H1 (cell line): ENCODE measurements at regions not wholly inside any gene's neighbourhood (a gene's known extent, or its start where the extent isn't known, plus 50 kb on each side); places are given as distances from the start of the nearest gene placed in this dataset.

Experiments used
- CTCF ChIA-PET: fragments of 300-600 bp; sonication (Branson Sonifier 250); formaldehyde crosslinking; loops from one replicate; lab custom pipeline; 2021; ENCODE audit not compliant: partially characterized antibody; lab: Charles Lee
- POLR2A ChIA-PET: fragments of 300-600 bp; sonication (Branson Sonifier 250); formaldehyde crosslinking; loops from one replicate; lab custom pipeline; 2021; ENCODE audit warnings: inconsistent platforms; ENCODE audit not compliant: partially characterized antibody; lab: Charles Lee
- DNase-seq, 2 experiments: peaks; one replicate each; pipeline versions ENCODE4 v3.0.0 to v3.0.0-alpha.2; 2010 to 2022; ENCODE audit warnings: low spot score in 2 of 2, low read depth in 1 of 2, mixed read lengths in 1 of 2
- FAIRE-seq: peaks from 2 replicates; lab custom pipeline; 2011; peaks lifted over from hg19 to GRCh38; lab: Jason Lieb, UNC
- H2AFZ ChIP-seq: 2 replicates; pipeline ENCODE4 v1.8.1; 2012; ENCODE audit warnings: low read length, inconsistent platforms
- H2AK5ac ChIP-seq: 2 replicates; pipeline ENCODE4 v1.6.1; 2013; ENCODE audit warnings: low read depth, low read length
- H2BK120ac ChIP-seq: replicated peaks from 2 replicates; pipeline ENCODE3; 2013; ENCODE audit warnings: low read depth, low read length, inconsistent platforms
- H2BK12ac ChIP-seq: 2 replicates; pipeline ENCODE4 v1.6.1; 2013; ENCODE audit warnings: low read depth, low read length
- H2BK15ac ChIP-seq: 2 replicates; pipeline ENCODE4 v1.6.1; 2013; ENCODE audit warnings: low read length
- H2BK20ac ChIP-seq: 2 replicates; pipeline ENCODE4 v1.6.1; 2013; ENCODE audit warnings: low read length
- H2BK5ac ChIP-seq: 2 replicates; pipeline ENCODE4 v1.6.1; 2013; ENCODE audit warnings: low read depth, low read length
- H3K14ac ChIP-seq: 2 replicates; pipeline ENCODE4 v1.6.1; 2013; ENCODE audit warnings: inconsistent platforms; ENCODE audit not compliant: insufficient read length
- H3K18ac ChIP-seq: 2 replicates; pipeline ENCODE4 v1.6.1; 2013; ENCODE audit warnings: low read length; ENCODE audit errors: extremely low read depth
- H3K23ac ChIP-seq: 2 replicates; pipeline ENCODE4 v1.6.1; 2013; ENCODE audit warnings: inconsistent platforms; ENCODE audit not compliant: insufficient read length
- H3K23me2 ChIP-seq: 2 replicates; pipeline ENCODE4 v1.6.1; 2013; ENCODE audit warnings: low read depth, low read length
- H3K27ac ChIP-seq: 2 replicates; pipeline ENCODE4 v1.6.1; 2011; ENCODE audit warnings: low read depth, low read length, inconsistent platforms
- H3K27me3 ChIP-seq, 4 experiments: replicated peaks in 1 of 4; 1 replicate in 1 of 4; 2 replicates in 3 of 4; pipeline versions ENCODE4 v1.6.1 to v1.8.1; 2011 to 2013; ENCODE audit warnings: low read length in 3 of 4, mild to moderate bottlenecking in 3 of 4, inconsistent platforms in 2 of 4, mixed read lengths in 2 of 4, moderate library complexity in 1 of 4; ENCODE audit not compliant: control insufficient read depth in 3 of 4, insufficient read depth in 3 of 4; ENCODE audit errors: extremely low read depth in 1 of 4
- H3K36me3 ChIP-seq, 4 experiments: 2 replicates each; pipeline versions ENCODE4 v1.6.1 to v1.8.1; 2011 to 2013; ENCODE audit warnings: mild to moderate bottlenecking in 4 of 4, low read length in 3 of 4, moderate library complexity in 2 of 4, control low read depth in 1 of 4, inconsistent platforms in 1 of 4; ENCODE audit not compliant: insufficient read depth in 4 of 4, control insufficient read depth in 2 of 4
- H3K4ac ChIP-seq: replicated peaks from 2 replicates; pipeline ENCODE3; 2013; ENCODE audit warnings: low read length, low read depth, mixed read lengths, inconsistent platforms; ENCODE audit not compliant: insufficient read length
- H3K4me1 ChIP-seq, 4 experiments: replicated peaks in 1 of 4; 1 replicate in 1 of 4; 2 replicates in 3 of 4; pipeline versions ENCODE4 v1.6.1 to v1.8.1; 2011 to 2013; ENCODE audit warnings: low read length in 3 of 4, inconsistent platforms in 2 of 4, mixed read lengths in 1 of 4; ENCODE audit not compliant: insufficient read depth in 4 of 4, control insufficient read depth in 3 of 4
- H3K4me2 ChIP-seq, 2 experiments: 2 replicates each; pipeline versions ENCODE4 v1.6.1 to v1.8.1; 2011 to 2013; ENCODE audit warnings: low read depth in 2 of 2, low read length in 2 of 2, control low read depth in 1 of 2, inconsistent platforms in 1 of 2, mild to moderate bottlenecking in 1 of 2; ENCODE audit not compliant: insufficient read depth in 1 of 2
- H3K4me3 ChIP-seq, 4 experiments: fragments of 200-600, 300-600 bp in 1 of 4; sonication (generic), shearing (Covaris generic), sonication (Bioruptor Twin) in 1 of 4; 2 replicates each; pipeline versions ENCODE4 v1.5.1 to v1.8.1; 2011 to 2016; ENCODE audit warnings: low read length in 4 of 4, low read depth in 3 of 4, control low read depth in 2 of 4, inconsistent platforms in 2 of 4, mild to moderate bottlenecking in 2 of 4, mixed read lengths in 1 of 4, moderate library complexity in 1 of 4; ENCODE audit not compliant: insufficient read depth in 2 of 4; ENCODE audit errors: extremely low read depth in 1 of 4
- H3K56ac ChIP-seq: replicated peaks from 2 replicates; pipeline ENCODE3; 2013; ENCODE audit warnings: low read depth, mild to moderate bottlenecking, mixed read lengths, low read length, inconsistent platforms; ENCODE audit not compliant: insufficient read length
- H3K79me1 ChIP-seq: 2 replicates; pipeline ENCODE4 v1.6.1; 2013; ENCODE audit warnings: low read depth, low read length, control low read depth
- H3K79me2 ChIP-seq, 2 experiments: 2 replicates each; pipeline versions ENCODE4 v1.6.1 to v1.8.1; 2012 to 2013; ENCODE audit warnings: low read length in 2 of 2, mild to moderate bottlenecking in 2 of 2, inconsistent platforms in 1 of 2; ENCODE audit not compliant: insufficient read depth in 2 of 2, control insufficient read depth in 1 of 2
- H3K9ac ChIP-seq, 4 experiments: replicated peaks in 1 of 4; 1 replicate in 1 of 4; 2 replicates in 3 of 4; pipeline versions ENCODE4 v1.6.1 to v1.8.1; 2011 to 2013; ENCODE audit warnings: low read depth in 3 of 4, low read length in 3 of 4, control low read depth in 2 of 4, mild to moderate bottlenecking in 2 of 4, moderate library complexity in 2 of 4, inconsistent platforms in 1 of 4; ENCODE audit errors: extremely low read depth in 1 of 4
- H3K9me3 ChIP-seq, 2 experiments: 2 replicates each; pipeline versions ENCODE4 v1.6.1 to v1.8.1; 2012 to 2013; ENCODE audit warnings: mild to moderate bottlenecking in 2 of 2, moderate library complexity in 2 of 2, control low read depth in 1 of 2, inconsistent platforms in 1 of 2, low read depth in 1 of 2, low read length in 1 of 2, mixed read lengths in 1 of 2; ENCODE audit not compliant: insufficient read depth in 2 of 2
- H4K20me1 ChIP-seq, 2 experiments: replicated peaks in 1 of 2; 2 replicates each; pipeline versions ENCODE3 to v1.8.1; 2011 to 2013; ENCODE audit warnings: inconsistent platforms in 2 of 2, low read length in 2 of 2, mild to moderate bottlenecking in 1 of 2; ENCODE audit not compliant: insufficient read depth in 2 of 2, control insufficient read depth in 1 of 2
- H4K5ac ChIP-seq: 2 replicates; pipeline ENCODE4 v1.6.1; 2013; ENCODE audit warnings: low read length, low read depth, mixed read lengths, inconsistent platforms; ENCODE audit not compliant: insufficient read length
- H4K8ac ChIP-seq: 2 replicates; pipeline ENCODE4 v1.8.0; 2013; ENCODE audit warnings: mild to moderate bottlenecking, moderate library complexity, low read length, inconsistent platforms; ENCODE audit not compliant: insufficient read depth; ENCODE audit errors: extremely low read depth
- H4K91ac ChIP-seq: replicated peaks from 2 replicates; pipeline ENCODE3; 2013; ENCODE audit warnings: low read length, mixed read lengths, inconsistent platforms; ENCODE audit not compliant: insufficient read length
- NANOG ChIP-seq: IDR thresholded peaks from 2 replicates; pipeline ENCODE4 v1.6.1; 2011; ENCODE audit warnings: low read length, low read depth, mild to moderate bottlenecking, inconsistent platforms; ENCODE audit not compliant: insufficient read depth, poor library complexity, severe bottlenecking

- Histone ChIP-seq H4K5ac (no peak overlapping the region), H3K79me1 (no peaks in the 10 kb centered on the region), H2BK15ac (no peak overlapping the region), H3K14ac (no peak overlapping the region), H3K9ac (no peak overlapping the region), H2BK5ac (no peak overlapping the region), H3K18ac (no peak overlapping the region), H3K56ac (no peak overlapping the region), H4K8ac (no peak overlapping the region), H3K4me1 (peaks cover 0 to 5% (median 1%) of the 10 kb centered on the region in 4 experiments; a peak in 2 of 7 replicates), H3K27ac (no peak overlapping the region), H3K27me3 (no peaks in the 10 kb centered on the region), H4K91ac (no peak overlapping the region), H2BK20ac (no peak overlapping the region), H2AK5ac (no peak overlapping the region), H2BK12ac (no peak overlapping the region), H3K9me3 (no peaks in the 10 kb centered on the region), H3K79me2 (no peaks in the 10 kb centered on the region), H3K4me2 (no peak overlapping the region), H4K20me1 (no peaks in the 10 kb centered on the region), H3K23ac (no peak overlapping the region), H2BK120ac (no peak overlapping the region), H2AFZ (no peak overlapping the region), H3K23me2 (no peaks in the 10 kb centered on the region), H3K4ac (no peak overlapping the region), H3K4me3 (no peak overlapping the region), H3K36me3 (no peaks in the 10 kb centered on the region)
- no peak for TF ChIP-seq NANOG
- ChIA-PET POLR2A (interaction anchor here (0.6 to 1.1 kb wide), 2 partner anchors 9 to 62 kb away, joined by 3 read pairs; no protein-coding TSS in a partner anchor), CTCF (interaction anchor here (0.6 kb wide), 1 partner anchor 8 kb away, joined by 3 read pairs; no protein-coding TSS in a partner anchor)
- DNase-seq (no peak), FAIRE-seq (no peak)
Observed at GRCh38 chr12:59381106-59381505, 214.7 kb upstream of the SLC16A7 start.
